ENCODE measurements at regions not wholly inside any gene's neighbourhood (a gene's known extent, or its start where the extent isn't known, plus 50 kb on each side); places are given as distances from the start of the nearest gene placed in this dataset.

GRCh38 chr15:25228261-25228660 is 210.6 kb downstream of the UBE3A start:
- TF ChIP-seq POLR2A (IDR thresholded peaks at IDR 0.05) = no peak
- TF ChIP-seq CTCF (IDR thresholded peaks at IDR 0.05) = no peak

Measured in right lobe of liver (tissue), 4 donors.